VCaP (cell line): ENCODE measurements at regions not wholly inside any gene's neighbourhood (a gene's known extent, or its start where the extent isn't known, plus 50 kb on each side); places are given as distances from the start of the nearest gene placed in this dataset.
A peak's percentile ranks its signal among the peaks of the same experiment; 100 is the strongest.

ENCODE experiments used
- H3K27ac ChIP-seq: fragments of 450-650 bp; 2 replicates; pipeline ENCODE4 v1.5.1; 2017
- TF ChIP-seq, protein P1 (sequence below): fragments of 450-650 bp; conservative IDR thresholded peaks from 2 replicates; pipeline ENCODE4 v1.5.1; 2017; ENCODE audit warnings: mild to moderate bottlenecking, moderate library complexity

DNA sequence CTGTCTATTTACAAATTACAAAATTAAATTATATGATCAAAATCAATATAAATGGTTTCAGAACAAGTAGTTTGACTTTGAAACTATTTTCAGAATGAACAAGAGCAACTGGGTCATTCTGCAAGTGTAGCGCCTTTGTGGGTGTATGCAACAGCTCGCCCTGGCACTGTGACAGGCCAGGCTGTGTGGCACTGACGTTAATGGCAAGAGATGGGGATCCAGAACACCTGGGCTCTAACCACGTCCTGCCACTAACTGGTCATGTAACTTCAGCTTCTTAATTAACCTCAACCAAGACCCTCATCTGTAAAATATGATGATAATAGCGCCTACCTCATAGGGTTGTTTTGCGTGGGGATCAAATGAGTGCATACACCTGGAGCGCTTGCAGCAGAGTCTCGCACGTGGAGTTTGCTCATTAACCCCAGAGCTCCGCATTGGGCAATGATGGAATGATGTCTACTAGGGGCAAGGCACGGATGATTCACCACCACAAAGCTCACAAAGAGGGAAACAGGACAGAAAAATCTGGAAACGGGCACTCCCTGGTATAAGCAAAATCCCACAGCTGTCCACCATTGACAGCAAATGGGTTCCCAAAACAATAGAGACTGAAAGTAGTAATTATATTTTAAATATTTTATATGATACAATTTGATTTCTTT is 639.4 kb downstream of the SEMA5A start:
- TF ChIP-seq, protein P1, sequence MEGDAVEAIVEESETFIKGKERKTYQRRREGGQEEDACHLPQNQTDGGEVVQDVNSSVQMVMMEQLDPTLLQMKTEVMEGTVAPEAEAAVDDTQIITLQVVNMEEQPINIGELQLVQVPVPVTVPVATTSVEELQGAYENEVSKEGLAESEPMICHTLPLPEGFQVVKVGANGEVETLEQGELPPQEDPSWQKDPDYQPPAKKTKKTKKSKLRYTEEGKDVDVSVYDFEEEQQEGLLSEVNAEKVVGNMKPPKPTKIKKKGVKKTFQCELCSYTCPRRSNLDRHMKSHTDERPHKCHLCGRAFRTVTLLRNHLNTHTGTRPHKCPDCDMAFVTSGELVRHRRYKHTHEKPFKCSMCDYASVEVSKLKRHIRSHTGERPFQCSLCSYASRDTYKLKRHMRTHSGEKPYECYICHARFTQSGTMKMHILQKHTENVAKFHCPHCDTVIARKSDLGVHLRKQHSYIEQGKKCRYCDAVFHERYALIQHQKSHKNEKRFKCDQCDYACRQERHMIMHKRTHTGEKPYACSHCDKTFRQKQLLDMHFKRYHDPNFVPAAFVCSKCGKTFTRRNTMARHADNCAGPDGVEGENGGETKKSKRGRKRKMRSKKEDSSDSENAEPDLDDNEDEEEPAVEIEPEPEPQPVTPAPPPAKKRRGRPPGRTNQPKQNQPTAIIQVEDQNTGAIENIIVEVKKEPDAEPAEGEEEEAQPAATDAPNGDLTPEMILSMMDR = no peak
- H3K27ac ChIP-seq = no peak overlapping the region

DNA sequence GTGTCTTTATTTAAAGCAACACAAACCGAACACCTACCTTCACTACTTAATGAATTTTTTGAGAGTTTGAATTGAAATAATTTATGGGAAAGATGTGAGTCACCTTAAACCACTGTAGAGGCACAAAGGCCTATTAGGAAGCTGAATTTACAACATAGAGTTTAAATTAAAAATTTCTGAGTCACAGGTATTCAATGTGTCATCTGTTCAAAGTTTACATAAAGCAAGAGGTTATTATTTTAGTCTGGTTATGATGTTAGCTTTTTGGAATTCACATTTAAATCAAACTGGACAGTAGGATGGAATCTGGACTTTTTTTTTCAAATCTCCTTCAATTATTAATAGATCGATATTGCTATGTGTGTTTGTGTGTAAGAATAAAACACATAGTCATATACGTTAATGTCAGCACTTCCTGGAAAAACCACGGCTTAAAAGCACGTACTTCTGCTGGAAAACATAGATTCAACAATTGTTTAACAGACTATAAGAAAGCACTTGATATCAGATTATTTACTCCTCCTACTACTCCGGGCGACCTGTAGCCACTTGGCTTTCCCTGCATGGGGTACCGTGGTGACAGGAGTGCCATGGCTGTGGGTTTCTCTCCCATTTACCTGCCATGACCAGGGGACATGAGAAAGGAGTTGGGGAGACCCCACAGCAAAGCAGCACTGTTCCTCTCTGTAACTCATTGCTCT is 638.6 kb downstream of the SEMA5A start:
- TF ChIP-seq, protein P1 = no peak
- no peak overlapping the region for H3K27ac ChIP-seq

DNA sequence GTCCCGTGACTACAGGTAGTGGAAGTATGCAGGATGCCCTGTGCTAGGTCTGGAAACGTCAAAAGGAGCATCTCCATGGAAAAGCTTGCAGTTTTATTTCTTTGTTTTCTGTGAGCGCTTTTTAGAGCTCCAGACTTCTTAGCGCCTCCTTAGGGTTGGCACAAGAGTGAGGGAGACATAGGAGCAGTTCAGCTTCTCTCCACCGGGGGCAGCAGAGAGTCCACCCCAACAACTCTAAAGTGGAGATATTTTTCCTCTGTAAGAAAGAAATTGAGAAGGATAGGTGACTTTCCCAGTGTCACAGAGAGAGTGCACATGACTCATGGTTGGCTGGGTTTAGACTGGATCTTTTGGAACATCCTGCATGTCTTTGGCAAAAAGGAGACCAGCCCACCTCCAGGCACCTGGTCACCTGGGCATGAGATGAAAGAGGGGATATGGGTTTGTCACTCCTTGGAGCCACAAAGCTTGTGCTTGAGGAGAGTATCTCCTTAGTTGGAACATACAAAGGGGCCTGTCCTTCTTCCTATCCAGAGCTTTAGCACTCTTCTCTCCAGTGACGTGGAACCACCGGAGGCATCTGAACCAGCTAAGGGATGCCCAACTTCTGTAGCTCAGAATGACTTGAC is 637.7 kb downstream of the SEMA5A start:
- no peak overlapping the region for H3K27ac ChIP-seq
- TF ChIP-seq, protein P1 = peak; percentile 79

- TF ChIP-seq, protein P1 = no peak
Measured at GRCh38 chr5:8912106-8912505, 633.8 kb downstream of the SEMA5A start.

DNA sequence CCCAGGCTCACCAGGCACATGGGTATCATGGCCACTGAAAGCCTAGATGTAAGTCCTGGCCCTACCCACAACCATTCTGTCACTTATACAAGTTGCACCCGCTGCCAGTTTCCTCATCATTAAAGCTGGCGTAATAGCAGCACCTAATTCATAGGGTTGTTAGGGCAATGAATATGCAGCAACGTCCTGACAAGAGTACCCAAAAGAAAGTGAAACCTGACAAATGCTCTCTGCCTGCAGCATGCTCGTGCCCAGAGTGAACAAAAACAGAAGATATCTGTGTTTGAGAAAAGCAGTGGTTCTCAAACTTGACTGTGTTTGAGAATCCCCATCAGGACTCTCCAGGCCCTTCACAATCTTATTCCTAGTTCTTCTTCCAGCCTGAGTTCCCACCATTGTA is 632.4 kb downstream of the SEMA5A start:
- TF ChIP-seq, protein P1 = no peak
- H3K27ac ChIP-seq = no peak overlapping the region

More at GRCh38 chr5:8912106-8912505, 633.8 kb downstream of the SEMA5A start:
- H3K27ac ChIP-seq = no peak overlapping the region

DNA sequence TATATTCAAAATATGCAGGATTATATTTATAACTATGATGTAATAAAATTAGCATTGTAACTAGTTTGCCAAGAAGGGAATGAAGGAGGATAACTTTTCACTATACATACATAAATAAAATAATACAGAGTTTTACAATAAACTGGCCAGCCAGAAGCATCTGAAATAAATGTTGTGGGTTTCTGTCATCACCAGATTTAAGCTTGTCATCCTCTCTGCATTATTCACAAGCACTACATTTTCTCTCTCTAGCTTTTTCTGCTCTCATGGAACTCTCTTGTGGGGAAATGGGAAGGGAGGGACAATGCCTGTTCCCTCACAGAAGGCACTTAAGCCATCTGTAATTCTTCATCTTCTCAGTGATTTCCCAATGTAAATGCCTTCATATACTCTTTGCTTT is 626.8 kb downstream of the SEMA5A start:
- no peak overlapping the region for H3K27ac ChIP-seq
- TF ChIP-seq, protein P1 = no peak

DNA sequence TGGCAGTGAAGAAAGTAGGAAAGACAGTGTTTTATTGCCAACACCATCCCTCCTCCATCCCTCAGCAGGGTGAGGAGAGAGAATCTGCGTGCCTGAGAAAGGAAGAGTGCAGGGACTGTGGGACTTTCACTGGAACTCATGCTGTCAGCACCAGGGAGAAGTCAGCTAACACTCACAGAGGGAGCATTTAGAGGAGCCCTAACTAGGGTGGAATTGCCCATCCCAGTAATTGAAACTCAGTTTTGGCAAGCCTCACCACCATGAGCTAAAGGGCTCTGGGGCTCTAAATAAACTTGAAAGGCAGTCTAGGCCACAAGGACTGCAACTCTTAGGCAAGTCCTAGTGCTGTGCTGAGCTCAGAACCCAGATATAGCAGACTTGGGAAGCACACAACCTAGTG is 622.3 kb downstream of the SEMA5A start:
- H3K27ac ChIP-seq = no peak overlapping the region
- TF ChIP-seq, protein P1 = no peak
